H1 (cell line): ENCODE measurements at regions not wholly inside any gene's neighbourhood (a gene's known extent, or its start where the extent isn't known, plus 50 kb on each side); places are given as distances from the start of the nearest gene placed in this dataset.

ENCODE experiments used
- CTCF ChIA-PET: fragments of 300-600 bp; sonication (Branson Sonifier 250); formaldehyde crosslinking; loops from one replicate; lab custom pipeline; 2021; ENCODE audit not compliant: partially characterized antibody; lab: Charles Lee
- POLR2A ChIA-PET: fragments of 300-600 bp; sonication (Branson Sonifier 250); formaldehyde crosslinking; loops from one replicate; lab custom pipeline; 2021; ENCODE audit warnings: inconsistent platforms; ENCODE audit not compliant: partially characterized antibody; lab: Charles Lee
- DNase-seq, 2 experiments: peaks; one replicate each; pipeline versions ENCODE4 v3.0.0 to v3.0.0-alpha.2; 2010 to 2022; ENCODE audit warnings: low spot score in 2 of 2, low read depth in 1 of 2, mixed read lengths in 1 of 2
- FAIRE-seq: peaks from 2 replicates; lab custom pipeline; 2011; peaks lifted over from hg19 to GRCh38; lab: Jason Lieb, UNC
- H2AFZ ChIP-seq: 2 replicates; pipeline ENCODE4 v1.8.1; 2012; ENCODE audit warnings: low read length, inconsistent platforms
- H2AK5ac ChIP-seq: 2 replicates; pipeline ENCODE4 v1.6.1; 2013; ENCODE audit warnings: low read depth, low read length
- H2BK120ac ChIP-seq: replicated peaks from 2 replicates; pipeline ENCODE3; 2013; ENCODE audit warnings: low read depth, low read length, inconsistent platforms
- H2BK12ac ChIP-seq: 2 replicates; pipeline ENCODE4 v1.6.1; 2013; ENCODE audit warnings: low read depth, low read length
- H2BK15ac ChIP-seq: 2 replicates; pipeline ENCODE4 v1.6.1; 2013; ENCODE audit warnings: low read length
- H2BK20ac ChIP-seq: 2 replicates; pipeline ENCODE4 v1.6.1; 2013; ENCODE audit warnings: low read length
- H2BK5ac ChIP-seq: 2 replicates; pipeline ENCODE4 v1.6.1; 2013; ENCODE audit warnings: low read depth, low read length
- H3K14ac ChIP-seq: 2 replicates; pipeline ENCODE4 v1.6.1; 2013; ENCODE audit warnings: inconsistent platforms; ENCODE audit not compliant: insufficient read length
- H3K18ac ChIP-seq: 2 replicates; pipeline ENCODE4 v1.6.1; 2013; ENCODE audit warnings: low read length; ENCODE audit errors: extremely low read depth
- H3K23ac ChIP-seq: 2 replicates; pipeline ENCODE4 v1.6.1; 2013; ENCODE audit warnings: inconsistent platforms; ENCODE audit not compliant: insufficient read length
- H3K23me2 ChIP-seq: 2 replicates; pipeline ENCODE4 v1.6.1; 2013; ENCODE audit warnings: low read depth, low read length
- H3K27ac ChIP-seq: 2 replicates; pipeline ENCODE4 v1.6.1; 2011; ENCODE audit warnings: low read depth, low read length, inconsistent platforms
- H3K27me3 ChIP-seq, 4 experiments: replicated peaks in 1 of 4; 1 replicate in 1 of 4; 2 replicates in 3 of 4; pipeline versions ENCODE4 v1.6.1 to v1.8.1; 2011 to 2013; ENCODE audit warnings: low read length in 3 of 4, mild to moderate bottlenecking in 3 of 4, inconsistent platforms in 2 of 4, mixed read lengths in 2 of 4, moderate library complexity in 1 of 4; ENCODE audit not compliant: control insufficient read depth in 3 of 4, insufficient read depth in 3 of 4; ENCODE audit errors: extremely low read depth in 1 of 4
- H3K36me3 ChIP-seq, 4 experiments: 2 replicates each; pipeline versions ENCODE4 v1.6.1 to v1.8.1; 2011 to 2013; ENCODE audit warnings: mild to moderate bottlenecking in 4 of 4, low read length in 3 of 4, moderate library complexity in 2 of 4, control low read depth in 1 of 4, inconsistent platforms in 1 of 4; ENCODE audit not compliant: insufficient read depth in 4 of 4, control insufficient read depth in 2 of 4
- H3K4ac ChIP-seq: replicated peaks from 2 replicates; pipeline ENCODE3; 2013; ENCODE audit warnings: low read length, low read depth, mixed read lengths, inconsistent platforms; ENCODE audit not compliant: insufficient read length
- H3K4me1 ChIP-seq, 4 experiments: replicated peaks in 1 of 4; 1 replicate in 1 of 4; 2 replicates in 3 of 4; pipeline versions ENCODE4 v1.6.1 to v1.8.1; 2011 to 2013; ENCODE audit warnings: low read length in 3 of 4, inconsistent platforms in 2 of 4, mixed read lengths in 1 of 4; ENCODE audit not compliant: insufficient read depth in 4 of 4, control insufficient read depth in 3 of 4
- H3K4me2 ChIP-seq, 2 experiments: 2 replicates each; pipeline versions ENCODE4 v1.6.1 to v1.8.1; 2011 to 2013; ENCODE audit warnings: low read depth in 2 of 2, low read length in 2 of 2, control low read depth in 1 of 2, inconsistent platforms in 1 of 2, mild to moderate bottlenecking in 1 of 2; ENCODE audit not compliant: insufficient read depth in 1 of 2
- H3K4me3 ChIP-seq, 4 experiments: fragments of 200-600, 300-600 bp in 1 of 4; sonication (generic), shearing (Covaris generic), sonication (Bioruptor Twin) in 1 of 4; 2 replicates each; pipeline versions ENCODE4 v1.5.1 to v1.8.1; 2011 to 2016; ENCODE audit warnings: low read length in 4 of 4, low read depth in 3 of 4, control low read depth in 2 of 4, inconsistent platforms in 2 of 4, mild to moderate bottlenecking in 2 of 4, mixed read lengths in 1 of 4, moderate library complexity in 1 of 4; ENCODE audit not compliant: insufficient read depth in 2 of 4; ENCODE audit errors: extremely low read depth in 1 of 4
- H3K56ac ChIP-seq: replicated peaks from 2 replicates; pipeline ENCODE3; 2013; ENCODE audit warnings: low read depth, mild to moderate bottlenecking, mixed read lengths, low read length, inconsistent platforms; ENCODE audit not compliant: insufficient read length
- H3K79me1 ChIP-seq: 2 replicates; pipeline ENCODE4 v1.6.1; 2013; ENCODE audit warnings: low read depth, low read length, control low read depth
- H3K79me2 ChIP-seq, 2 experiments: 2 replicates each; pipeline versions ENCODE4 v1.6.1 to v1.8.1; 2012 to 2013; ENCODE audit warnings: low read length in 2 of 2, mild to moderate bottlenecking in 2 of 2, inconsistent platforms in 1 of 2; ENCODE audit not compliant: insufficient read depth in 2 of 2, control insufficient read depth in 1 of 2
- H3K9ac ChIP-seq, 4 experiments: replicated peaks in 1 of 4; 1 replicate in 1 of 4; 2 replicates in 3 of 4; pipeline versions ENCODE4 v1.6.1 to v1.8.1; 2011 to 2013; ENCODE audit warnings: low read depth in 3 of 4, low read length in 3 of 4, control low read depth in 2 of 4, mild to moderate bottlenecking in 2 of 4, moderate library complexity in 2 of 4, inconsistent platforms in 1 of 4; ENCODE audit errors: extremely low read depth in 1 of 4
- H3K9me3 ChIP-seq, 2 experiments: 2 replicates each; pipeline versions ENCODE4 v1.6.1 to v1.8.1; 2012 to 2013; ENCODE audit warnings: mild to moderate bottlenecking in 2 of 2, moderate library complexity in 2 of 2, control low read depth in 1 of 2, inconsistent platforms in 1 of 2, low read depth in 1 of 2, low read length in 1 of 2, mixed read lengths in 1 of 2; ENCODE audit not compliant: insufficient read depth in 2 of 2
- H4K20me1 ChIP-seq, 2 experiments: replicated peaks in 1 of 2; 2 replicates each; pipeline versions ENCODE3 to v1.8.1; 2011 to 2013; ENCODE audit warnings: inconsistent platforms in 2 of 2, low read length in 2 of 2, mild to moderate bottlenecking in 1 of 2; ENCODE audit not compliant: insufficient read depth in 2 of 2, control insufficient read depth in 1 of 2
- H4K5ac ChIP-seq: 2 replicates; pipeline ENCODE4 v1.6.1; 2013; ENCODE audit warnings: low read length, low read depth, mixed read lengths, inconsistent platforms; ENCODE audit not compliant: insufficient read length
- H4K8ac ChIP-seq: 2 replicates; pipeline ENCODE4 v1.8.0; 2013; ENCODE audit warnings: mild to moderate bottlenecking, moderate library complexity, low read length, inconsistent platforms; ENCODE audit not compliant: insufficient read depth; ENCODE audit errors: extremely low read depth
- H4K91ac ChIP-seq: replicated peaks from 2 replicates; pipeline ENCODE3; 2013; ENCODE audit warnings: low read length, mixed read lengths, inconsistent platforms; ENCODE audit not compliant: insufficient read length
- ASH2L ChIP-seq: fragments of 200-600, 300-600 bp; sonication (generic); IDR thresholded peaks from one replicate; pipeline ENCODE4 v1.7.1; 2017; ENCODE audit warnings: low read length
- CBX8 ChIP-seq: fragments of 300-800, 300-1000 bp; sonication (generic); IDR thresholded peaks from 2 replicates; pipeline ENCODE4 v1.7.1; 2016; ENCODE audit warnings: low read depth, low read length, borderline replicate concordance
- CHD2 ChIP-seq: IDR thresholded peaks from 2 replicates; pipeline ENCODE4 v1.6.1; 2012; ENCODE audit warnings: low read length, improper control_type of control experiment
- EGR1 ChIP-seq: IDR thresholded peaks from 2 replicates; pipeline ENCODE4 v1.6.1; 2011; ENCODE audit warnings: low read depth, low read length, borderline replicate concordance
- FOSL1 ChIP-seq: IDR thresholded peaks from 2 replicates; pipeline ENCODE4 v1.6.1; 2011; ENCODE audit warnings: mild to moderate bottlenecking, low read depth, low read length, moderate library complexity; ENCODE audit not compliant: insufficient read depth
- GABPA ChIP-seq: IDR thresholded peaks from 2 replicates; pipeline ENCODE4 v1.6.1; 2011; ENCODE audit warnings: mild to moderate bottlenecking, low read length, moderate library complexity, borderline replicate concordance; ENCODE audit not compliant: insufficient read depth
- KDM1A ChIP-seq: fragments of 200-600, 300-600 bp; sonication (generic); IDR thresholded peaks from 2 replicates; pipeline ENCODE4 v1.7.1; 2016; ENCODE audit warnings: mild to moderate bottlenecking, low read length, borderline replicate concordance
- KDM4A ChIP-seq: IDR thresholded peaks from one replicate; pipeline ENCODE4 v1.7.1; 2012; ENCODE audit warnings: low read depth, mild to moderate bottlenecking, moderate library complexity, low read length, inconsistent platforms; ENCODE audit not compliant: severe bottlenecking
- NRF1 ChIP-seq: IDR thresholded peaks from 2 replicates; pipeline ENCODE4 v1.6.1; 2011; ENCODE audit warnings: mild to moderate bottlenecking, low read depth, low read length, improper control_type of control experiment
- POLR2AphosphoS5 ChIP-seq: IDR thresholded peaks from 2 replicates; pipeline ENCODE4 v1.6.1; 2011; ENCODE audit warnings: low read depth, low read length
- RFX5 ChIP-seq: IDR thresholded peaks from 2 replicates; pipeline ENCODE4 v1.6.1; 2011; ENCODE audit warnings: low read depth, low read length, improper control_type of control experiment, borderline replicate concordance
- SIN3A ChIP-seq, 2 experiments: IDR thresholded peaks in 1 of 2; conservative IDR thresholded peaks in 1 of 2; 2 replicates each; pipeline ENCODE4 v1.6.1; 2011 to 2012; ENCODE audit warnings: low read length in 2 of 2, improper control_type of control experiment in 1 of 2, low read depth in 1 of 2, mild to moderate bottlenecking in 1 of 2
- SIX5 ChIP-seq: IDR thresholded peaks from 2 replicates; pipeline ENCODE4 v1.6.1; 2011; ENCODE audit warnings: mild to moderate bottlenecking, low read depth, low read length
- SP4 ChIP-seq: IDR thresholded peaks from 2 replicates; pipeline ENCODE4 v1.6.1; 2012; ENCODE audit warnings: low read length, inconsistent platforms
- ZNF274 ChIP-seq: IDR thresholded peaks from 2 replicates; pipeline ENCODE4 v1.7.0; 2012; ENCODE audit warnings: low read length, borderline replicate concordance; ENCODE audit errors: extremely low read depth
- WGBS, 2 experiments: shearing (Covaris generic) in 1 of 2; methylation state at CpG; one replicate each; pipeline versions ENCODE4 v1.1.6 to v1.1.7; 2013 to 2015; ENCODE audit warnings: low lambda C conversion rate in 2 of 2, mixed read lengths in 2 of 2, inconsistent platforms in 1 of 2, low coverage in 1 of 2, missing lambda C conversion rate in 1 of 2; ENCODE audit not compliant: insufficient replicate concordance in 2 of 2, insufficient coverage in 1 of 2, insufficient read length in 1 of 2; ENCODE audit errors: extremely low coverage in 1 of 2, missing lambda C conversion rate in 1 of 2; 5-methylcytosine and 5-hydroxymethylcytosine counted together
- TF ChIP-seq, protein P1 (sequence below): IDR thresholded peaks from 2 replicates; pipeline ENCODE4 v1.6.1; 2012; ENCODE audit warnings: inconsistent platforms

DNA sequence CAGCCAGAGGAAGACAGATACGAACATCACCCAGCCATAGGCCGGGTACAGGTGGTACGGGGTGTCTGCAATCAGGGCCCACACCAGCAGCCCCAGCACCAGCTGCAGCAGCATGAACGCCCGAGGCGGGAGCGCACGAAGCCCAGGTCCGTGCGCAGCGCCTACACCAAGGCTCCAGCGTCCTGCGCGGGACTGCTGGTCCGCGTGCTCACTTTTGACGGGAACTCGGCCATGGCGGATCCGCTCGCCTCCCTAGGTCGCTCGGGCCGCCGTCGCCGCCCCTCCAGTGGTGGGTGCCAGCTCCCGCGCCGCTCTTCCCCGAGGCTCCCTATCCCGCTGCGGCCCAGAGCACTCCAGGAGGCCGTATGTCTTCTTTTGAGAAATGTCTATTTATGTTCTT lies 181.2 kb upstream of the DIPK2B start:
- H2AFZ ChIP-seq: no peak overlapping the region
- H4K20me1 ChIP-seq: no peaks in the 10 kb centered on the region
- no peak overlapping the region for H3K14ac ChIP-seq
- 96% methylated on average over 22 of the region's 34 CpGs; no CpG with 5 or more reads in 1 of the 2 experiments for WGBS, 2 experiments
- CTCF ChIA-PET: no interaction called here
- no peaks in the 10 kb centered on the region for H3K27me3 ChIP-seq
- no peak overlapping the region for H3K56ac ChIP-seq
- DNase-seq (no peak), FAIRE-seq (no peak)
- no peaks in the 10 kb centered on the region for H3K79me1 ChIP-seq
- no peak overlapping the region for H4K5ac ChIP-seq
- no peak overlapping the region for H4K91ac ChIP-seq
- no peak overlapping the region for H4K8ac ChIP-seq
- no peak overlapping the region for H2BK120ac ChIP-seq
- POLR2A ChIA-PET: no interaction called here
- no peak overlapping the region for H3K4ac ChIP-seq
- H3K23me2 ChIP-seq: no peaks in the 10 kb centered on the region
- no peak overlapping the region for H2BK20ac ChIP-seq
- H2AK5ac ChIP-seq: no peak overlapping the region
- no peaks in the 10 kb centered on the region for H3K79me2 ChIP-seq
- H3K23ac ChIP-seq: no peak overlapping the region
- no peak overlapping the region for H3K4me3 ChIP-seq
- no peaks in the 10 kb centered on the region for H3K9me3 ChIP-seq
- no peaks in the 10 kb centered on the region for H3K4me1 ChIP-seq
- no peak overlapping the region for H2BK12ac ChIP-seq
- TF ChIP-seq CHD2 (no peak), KDM4A (no peak), GABPA (no peak), CBX8 (no peak), ASH2L (no peak), ZNF274 (no peak), POLR2AphosphoS5 (no peak), NRF1 (no peak), FOSL1 (no peak), SIN3A (conservative IDR thresholded peaks at IDR 0.05 in 1 of 2, IDR thresholded peaks at IDR 0.05 in 1 of 2; ENCODE audit: low read depth in 1 of 2, low read length in 2 of 2) (no peak), KDM1A (no peak), SIX5 (no peak), SP4 (no peak), RFX5 (no peak), EGR1 (no peak)
- TF ChIP-seq, protein P1, sequence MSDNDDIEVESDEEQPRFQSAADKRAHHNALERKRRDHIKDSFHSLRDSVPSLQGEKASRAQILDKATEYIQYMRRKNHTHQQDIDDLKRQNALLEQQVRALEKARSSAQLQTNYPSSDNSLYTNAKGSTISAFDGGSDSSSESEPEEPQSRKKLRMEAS: no peak
- TF ChIP-seq, all 59 proteins: peak for 0
- H3K9ac ChIP-seq: no peak overlapping the region
- H3K18ac ChIP-seq: no peak overlapping the region
- no peak overlapping the region for H3K27ac ChIP-seq
- H2BK5ac ChIP-seq: no peak overlapping the region
- H3K36me3 ChIP-seq: no peaks in the 10 kb centered on the region
- no peak overlapping the region for H3K4me2 ChIP-seq
- no peak overlapping the region for H2BK15ac ChIP-seq
